Fibroblast of skin of abdomen (primary cell): ENCODE measurements at regions not wholly inside any gene's neighbourhood (a gene's known extent, or its start where the extent isn't known, plus 50 kb on each side); places are given as distances from the start of the nearest gene placed in this dataset.
A peak's percentile ranks its signal among the peaks of the same experiment; 100 is the strongest.

Source experiments
- DNase-seq: peaks from one replicate; pipeline ENCODE4 v3.0.0-alpha.2; 2013

DNA sequence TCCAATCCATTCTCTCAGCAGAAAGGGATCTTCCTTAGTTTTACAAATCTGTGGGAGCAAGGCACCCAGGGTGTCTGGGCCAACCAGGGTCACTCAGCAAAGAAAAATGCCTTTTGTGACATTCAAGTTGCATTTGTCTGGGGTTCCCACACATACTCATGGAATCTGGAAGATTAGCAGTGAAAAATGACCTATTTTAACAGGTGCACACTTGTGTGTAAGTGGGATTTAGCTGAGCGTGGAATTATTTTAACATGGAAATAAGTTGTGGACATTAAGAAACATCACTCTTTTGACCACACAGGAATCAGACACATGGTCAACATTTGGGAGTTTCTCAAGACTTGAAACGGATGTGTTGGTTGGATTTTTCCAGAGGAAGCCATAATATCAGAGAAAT lies 234.9 kb downstream of the OPA1 start:
- DNase-seq, result no peak

- no peak for DNase-seq
These were observed 235.5 kb downstream of the OPA1 start for GRCh38 chr3:193828477-193828876.

GRCh38 chr3:193829781-193830180 lies 236.8 kb downstream of the OPA1 start:
- DNase-seq, result peak; percentile 53

DNA sequence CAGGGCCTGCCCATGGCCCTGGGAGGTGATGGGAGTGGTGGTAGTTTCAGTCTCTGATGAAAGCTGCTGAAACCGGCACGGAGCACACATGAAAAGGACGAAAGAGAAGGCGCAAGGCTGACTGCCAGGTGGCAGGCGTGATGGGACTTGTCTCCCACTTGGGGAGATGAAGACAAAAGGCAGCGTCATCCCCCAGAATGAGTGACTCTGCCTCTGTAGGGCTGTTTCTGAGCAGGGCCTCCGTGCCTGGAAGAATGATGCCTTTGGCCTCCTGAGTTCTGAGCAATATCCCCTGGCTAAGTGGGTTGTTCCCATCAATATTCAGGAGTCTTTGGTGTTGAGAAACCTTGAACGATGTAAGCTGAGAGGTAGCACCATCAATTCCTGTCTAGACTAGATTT lies 237.8 kb downstream of the OPA1 start:
- no peak for DNase-seq

- no peak for DNase-seq
These were observed 238.8 kb downstream of the OPA1 start for GRCh38 chr3:193831495-193832455.

DNA sequence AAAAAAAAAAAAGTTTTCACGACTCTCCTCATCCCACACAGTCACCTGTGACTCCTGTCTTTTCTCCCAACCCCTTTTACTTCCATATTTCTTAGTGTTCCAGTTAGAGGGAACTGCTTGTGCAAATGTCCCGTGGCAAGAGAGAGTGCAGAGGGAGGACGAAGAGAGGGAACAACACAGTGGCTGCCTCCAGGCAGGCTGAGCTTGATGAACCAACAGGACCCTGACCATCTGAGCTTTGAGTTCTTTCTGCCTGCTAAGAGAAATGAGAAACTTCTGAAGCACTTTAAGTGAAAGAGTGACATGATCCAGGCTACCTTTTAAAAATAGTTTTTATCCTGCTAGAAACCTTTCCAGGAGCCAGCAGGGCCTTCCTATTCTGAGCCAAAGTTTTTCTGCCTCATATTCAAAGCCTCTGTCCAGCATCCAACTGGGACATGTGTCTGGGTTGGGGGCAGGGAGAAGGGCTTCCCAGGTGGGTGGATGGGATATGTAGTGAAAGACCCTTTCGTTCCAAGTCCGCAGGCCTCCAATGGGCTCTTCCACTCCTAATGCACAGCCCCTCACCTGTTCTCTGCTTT lies 239.9 kb downstream of the OPA1 start:
- DNase-seq, result no peak

DNA sequence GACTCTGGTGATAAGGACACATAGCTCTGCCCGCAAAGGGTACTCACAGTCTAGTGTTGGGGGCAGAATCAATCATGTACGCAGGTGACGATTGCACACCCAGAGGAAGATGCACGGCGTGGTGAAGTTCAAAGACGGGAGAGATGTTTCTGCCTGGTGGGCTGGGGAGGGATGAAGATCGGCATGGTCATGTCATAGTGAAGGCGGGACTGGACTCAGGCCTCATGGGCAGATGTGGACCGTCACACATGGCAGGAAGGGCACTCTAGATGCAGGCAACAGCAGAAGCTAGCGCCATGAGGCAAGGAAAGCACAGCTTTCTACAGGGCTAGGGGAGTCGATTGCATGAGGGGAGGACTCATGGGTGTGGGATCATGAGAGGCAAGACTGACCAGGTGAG lies 240.6 kb downstream of the OPA1 start:
- no peak for DNase-seq

DNA sequence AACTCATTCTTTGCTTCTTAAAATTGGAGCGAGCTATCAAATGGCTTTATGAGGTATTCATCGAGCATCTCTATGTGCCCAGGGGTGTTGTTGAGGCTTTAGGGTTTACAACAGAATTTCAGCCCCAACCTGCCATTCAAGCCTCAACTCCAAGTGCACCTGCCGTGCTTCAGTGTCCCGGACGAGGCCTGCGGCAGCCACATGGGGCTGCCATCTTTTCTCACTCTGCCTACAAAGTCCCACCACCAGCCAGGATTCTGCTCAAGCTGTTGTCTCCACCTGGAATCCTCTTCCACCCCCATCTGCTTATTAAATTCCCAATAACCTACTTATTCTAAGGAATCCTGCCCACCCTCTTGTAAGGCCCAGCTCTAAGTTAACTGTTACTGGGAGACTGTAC lies 242.4 kb downstream of the OPA1 start:
- DNase-seq, result no peak

GRCh38 chr3:193836511-193836910 lies 243.5 kb downstream of the OPA1 start:
- DNase-seq, result no peak

- DNase-seq, result no peak
These were observed 243.9 kb downstream of the OPA1 start for GRCh38 chr3:193836918-193837317.

DNA sequence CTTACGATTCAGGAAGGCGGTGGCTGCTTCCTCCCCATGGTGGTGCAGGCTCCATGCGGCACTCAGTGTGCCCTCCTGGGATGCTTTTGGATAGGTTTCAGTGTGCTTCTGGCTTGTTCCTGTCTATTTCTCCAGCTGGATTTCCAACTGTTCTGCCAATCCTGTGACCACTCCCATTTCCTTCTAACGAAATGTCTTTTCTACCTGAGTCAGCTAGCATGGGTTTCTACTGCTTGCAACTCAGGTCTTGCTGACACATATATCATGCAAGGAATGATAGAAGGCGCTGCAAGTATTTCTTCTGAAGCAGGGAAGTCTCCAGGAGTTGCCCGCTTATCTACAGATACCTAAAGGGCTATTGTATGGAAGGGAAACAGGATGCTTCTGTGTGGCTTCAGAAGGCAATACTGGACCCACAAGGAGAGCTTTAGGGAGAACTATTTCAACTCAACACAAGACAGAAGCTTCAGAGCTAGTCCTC lies 244.4 kb downstream of the OPA1 start:
- no peak for DNase-seq

DNA sequence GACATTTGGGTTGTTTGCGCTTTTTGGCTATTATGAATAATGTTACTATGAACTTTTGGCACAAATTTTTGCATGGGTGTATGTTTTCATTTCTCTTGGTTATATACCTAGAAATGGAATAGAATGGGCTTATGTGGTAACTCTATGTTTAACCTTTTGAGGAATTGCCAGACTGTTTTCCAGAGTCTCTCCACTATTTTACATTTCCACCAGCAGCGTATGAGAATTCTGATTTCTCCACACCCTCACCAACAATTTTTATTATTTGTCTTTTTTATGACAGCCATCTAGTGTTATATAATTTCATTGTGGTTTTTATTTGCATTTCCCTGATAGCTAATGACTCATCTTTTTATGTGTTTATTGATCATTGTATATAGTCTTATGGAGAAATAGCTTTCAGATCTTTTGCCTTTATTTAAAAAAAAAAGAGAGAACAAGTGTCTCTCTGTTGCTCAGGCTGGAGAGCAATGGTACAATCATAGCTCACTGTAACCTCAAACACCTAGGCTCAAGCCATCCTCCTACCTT lies 247.2 kb downstream of the OPA1 start:
- no peak for DNase-seq

- no peak for DNase-seq
These were observed 248.6 kb downstream of the OPA1 start for GRCh38 chr3:193841581-193841980.

DNA sequence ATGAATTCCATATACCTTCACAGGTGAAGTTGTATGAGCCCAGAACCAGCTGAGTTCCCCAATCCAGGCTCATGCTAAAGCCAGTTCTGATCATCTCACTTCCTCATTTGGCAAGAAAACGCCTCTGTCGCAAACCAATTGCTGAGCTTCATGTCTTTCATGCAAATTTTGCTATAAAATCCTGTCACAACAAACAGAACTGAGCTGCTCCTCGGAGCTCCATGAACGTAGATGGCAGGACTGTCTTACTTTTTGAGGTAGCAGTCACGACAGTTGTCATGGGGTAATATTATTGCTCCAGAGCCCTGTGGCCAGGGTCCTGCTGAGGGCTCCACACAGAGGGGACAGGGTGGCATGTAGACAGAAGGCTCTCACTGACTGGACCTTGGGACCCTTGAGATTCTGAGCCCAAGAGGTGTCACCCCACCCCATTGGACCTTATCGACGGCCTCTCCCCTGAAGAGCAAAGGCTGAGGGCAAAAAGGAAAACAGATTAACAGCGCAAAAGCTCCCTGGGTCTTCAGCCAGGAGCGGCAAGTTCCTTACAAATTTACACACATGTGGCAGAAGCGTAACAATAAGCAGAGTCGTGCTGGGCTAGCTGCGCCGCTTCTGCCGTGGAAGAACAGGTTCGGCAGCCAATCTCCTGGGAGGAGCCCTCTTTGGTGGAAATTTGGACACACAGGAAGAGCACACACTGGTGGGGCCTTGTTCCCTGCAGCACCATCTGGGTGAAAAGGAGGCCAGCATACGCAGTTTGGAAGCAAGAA lies 249.2 kb downstream of the OPA1 start:
- DNase-seq, result no peak

GRCh38 chr3:193842832-193843473 lies 249.9 kb downstream of the OPA1 start:
- DNase-seq, result no peak

DNA sequence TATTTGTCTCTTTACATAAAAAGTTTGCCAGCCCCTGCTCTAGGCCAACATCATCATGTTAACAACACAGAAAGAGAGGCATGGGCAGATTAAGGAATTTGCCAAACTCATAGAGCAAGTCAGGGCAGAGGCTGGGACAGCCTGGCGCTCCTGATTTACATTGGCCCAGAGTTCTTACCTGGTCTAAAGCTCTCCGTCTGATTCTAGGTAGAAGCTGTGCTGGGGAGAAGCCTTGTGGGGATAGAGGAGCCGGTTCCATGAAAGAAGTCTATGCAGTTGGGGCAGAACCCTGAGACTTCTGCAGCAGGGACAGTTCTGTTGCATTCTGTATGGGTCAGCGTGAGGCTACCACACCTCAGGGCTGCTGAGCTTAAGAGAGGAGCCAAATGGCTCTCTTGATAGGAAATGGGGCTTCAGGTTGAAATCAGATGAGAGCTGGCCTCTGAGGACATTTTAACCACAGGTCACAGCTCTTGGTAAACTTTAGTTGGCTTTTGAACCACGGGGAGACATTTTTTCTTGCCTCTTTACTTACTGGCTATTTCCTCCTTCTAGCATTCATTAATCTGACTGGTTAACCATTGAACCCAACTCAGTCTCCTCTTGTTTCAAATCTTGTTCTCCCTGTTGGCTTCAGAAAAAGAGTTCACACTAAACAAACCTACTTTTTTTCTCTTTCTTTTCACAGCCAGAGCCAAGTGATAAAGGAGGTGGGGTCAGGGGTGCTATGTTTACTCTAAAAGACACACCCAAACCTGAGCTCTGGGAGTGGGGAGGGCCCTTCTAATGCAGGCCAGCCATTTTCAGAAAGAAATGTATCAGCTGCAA lies 250.7 kb downstream of the OPA1 start:
- DNase-seq, result no peak

- DNase-seq, result no peak
These were observed 251.5 kb downstream of the OPA1 start for GRCh38 chr3:193844472-193844871.

DNA sequence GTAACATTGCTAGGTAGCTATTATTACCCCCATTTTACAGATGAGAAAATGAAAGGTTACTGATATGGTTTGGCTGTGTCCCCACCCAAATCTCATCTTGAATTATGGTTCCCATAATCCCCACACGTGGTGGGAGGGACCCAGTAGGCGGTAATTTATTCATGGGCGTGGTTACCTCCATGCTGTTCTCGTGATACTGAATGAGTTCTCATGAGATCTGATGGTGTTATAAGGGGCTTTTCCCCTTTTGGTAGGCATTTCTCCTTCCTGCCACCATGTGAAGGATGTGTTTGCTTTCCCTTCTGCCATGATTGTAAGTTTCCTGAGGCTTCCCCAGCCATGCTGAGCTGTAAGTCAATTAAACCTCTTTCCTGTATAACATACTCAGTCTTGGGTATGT lies 252.1 kb downstream of the OPA1 start:
- DNase-seq, result no peak

GRCh38 chr3:193846569-193846968 lies 253.6 kb downstream of the OPA1 start:
- DNase-seq, result no peak

- DNase-seq, result no peak
These were observed 254.4 kb downstream of the OPA1 start for GRCh38 chr3:193847402-193847801.

- DNase-seq, result no peak
These were observed 255.5 kb downstream of the OPA1 start for GRCh38 chr3:193848547-193848946.
